NCI-H1930 (cell line): ENCODE measurements at regions not wholly inside any gene's neighbourhood (a gene's known extent, or its start where the extent isn't known, plus 50 kb on each side); places are given as distances from the start of the nearest gene placed in this dataset.

ENCODE experiments used
- DNase-seq, 2 experiments: peaks; one replicate each; lab custom pipeline; 2025; lab: John Stamatoyannopoulos, UW

GRCh38 chr16:86806181-86806837 is 228.0 kb downstream of the FOXL1 start:
- DNase-seq: no peak

GRCh38 chr16:86806838-86807351 is 228.5 kb downstream of the FOXL1 start:
- DNase-seq: no peak

- DNase-seq: no peak
Measured at GRCh38 chr16:86808863-86809444, 230.6 kb downstream of the FOXL1 start.

- DNase-seq: no peak
Measured at GRCh38 chr16:86809458-86809955, 231.2 kb downstream of the FOXL1 start.

- DNase-seq: no peak
Measured at GRCh38 chr16:86810062-86810461, 231.7 kb downstream of the FOXL1 start.

- DNase-seq: no peak
Measured at GRCh38 chr16:86812363-86812970, 234.1 kb downstream of the FOXL1 start.

- DNase-seq: no peak
Measured at GRCh38 chr16:86814256-86814655, 235.9 kb downstream of the FOXL1 start.

- no peak for DNase-seq
Measured at GRCh38 chr16:86816930-86817625, 238.7 kb downstream of the FOXL1 start.

- DNase-seq: no peak
Measured at GRCh38 chr16:86818671-86819532, 240.6 kb downstream of the FOXL1 start.

GRCh38 chr16:86819533-86819892 is 241.2 kb downstream of the FOXL1 start:
- DNase-seq: no peak

GRCh38 chr16:86821895-86822294 is 243.5 kb downstream of the FOXL1 start:
- no peak for DNase-seq

GRCh38 chr16:86823125-86823524 is 244.8 kb downstream of the FOXL1 start:
- no peak for DNase-seq

- no peak for DNase-seq
Measured at GRCh38 chr16:86823888-86824671, 245.7 kb downstream of the FOXL1 start.

- no peak for DNase-seq
Measured at GRCh38 chr16:86824751-86825296, 246.5 kb downstream of the FOXL1 start.

GRCh38 chr16:86825631-86826030 is 247.3 kb downstream of the FOXL1 start:
- no peak for DNase-seq

GRCh38 chr16:86826941-86827340 is 248.6 kb downstream of the FOXL1 start:
- no peak for DNase-seq

GRCh38 chr16:86827521-86827920 is 249.2 kb downstream of the FOXL1 start:
- no peak for DNase-seq

GRCh38 chr16:86828202-86828601 is 249.9 kb downstream of the FOXL1 start:
- no peak for DNase-seq

- DNase-seq: no peak
Measured at GRCh38 chr16:86828653-86829052, 250.3 kb downstream of the FOXL1 start.

- no peak for DNase-seq
Measured at GRCh38 chr16:86831366-86831765, 253.0 kb downstream of the FOXL1 start.

GRCh38 chr16:86833136-86833535 is 254.8 kb downstream of the FOXL1 start:
- DNase-seq: no peak
